H9 (cell line): ENCODE measurements at regions not wholly inside any gene's neighbourhood (a gene's known extent, or its start where the extent isn't known, plus 50 kb on each side); places are given as distances from the start of the nearest gene placed in this dataset.

ENCODE experiments used
- DNase-seq: peaks from one replicate; pipeline ENCODE4 v3.0.0-alpha.2; 2017
- H2AFZ ChIP-seq: one replicate; pipeline ENCODE4 v1.6.1; 2013; ENCODE audit warnings: mild to moderate bottlenecking, low read length, control low read depth, moderate library complexity
- H2AK5ac ChIP-seq: 2 replicates; pipeline ENCODE4 v1.6.1; 2013; ENCODE audit warnings: low read length, control low read depth, mixed read lengths; ENCODE audit not compliant: insufficient read length
- H2BK120ac ChIP-seq: one replicate; pipeline ENCODE4 v1.6.1; 2013; ENCODE audit warnings: low read depth, mild to moderate bottlenecking, low read length, control low read depth, inconsistent platforms; ENCODE audit not compliant: poor library complexity, severe bottlenecking
- H2BK12ac ChIP-seq: 2 replicates; pipeline ENCODE4 v1.6.1; 2013; ENCODE audit warnings: low read length, control low read depth, mixed read lengths, low read depth; ENCODE audit not compliant: insufficient read length
- H2BK15ac ChIP-seq: 2 replicates; pipeline ENCODE4 v1.6.1; 2013; ENCODE audit warnings: low read depth, low read length, control low read depth
- H2BK20ac ChIP-seq: one replicate; pipeline ENCODE4 v1.6.1; 2013; ENCODE audit warnings: low read depth, mild to moderate bottlenecking, low read length, control low read depth, inconsistent platforms; ENCODE audit not compliant: poor library complexity, severe bottlenecking
- H2BK5ac ChIP-seq: 2 replicates; pipeline ENCODE4 v1.6.1; 2013; ENCODE audit warnings: low read length, control low read depth, mixed read lengths; ENCODE audit not compliant: insufficient read length
- H3K14ac ChIP-seq: 2 replicates; pipeline ENCODE4 v1.6.1; 2013; ENCODE audit warnings: low read length, control low read depth; ENCODE audit not compliant: insufficient read depth
- H3K18ac ChIP-seq: 2 replicates; pipeline ENCODE4 v1.6.1; 2013; ENCODE audit warnings: low read depth, mild to moderate bottlenecking, mixed read lengths, low read length, control low read depth; ENCODE audit not compliant: insufficient read length
- H3K23ac ChIP-seq: 2 replicates; pipeline ENCODE4 v1.6.1; 2013; ENCODE audit warnings: low read length, control low read depth, mixed read lengths, low read depth; ENCODE audit not compliant: insufficient read length
- H3K23me2 ChIP-seq: 2 replicates; pipeline ENCODE4 v1.6.1; 2013; ENCODE audit warnings: low read depth, mild to moderate bottlenecking, mixed read lengths, low read length, control low read depth; ENCODE audit not compliant: insufficient read length, poor library complexity, severe bottlenecking
- H3K27ac ChIP-seq: 2 replicates; pipeline ENCODE4 v1.5.1; 2013; ENCODE audit warnings: low read length, control low read depth, mixed read lengths, low read depth; ENCODE audit not compliant: insufficient read length
- H3K27me3 ChIP-seq: 2 replicates; pipeline ENCODE4 v1.6.1; 2013; ENCODE audit warnings: low read length, control low read depth, inconsistent platforms; ENCODE audit not compliant: insufficient read depth
- H3K4ac ChIP-seq: 2 replicates; pipeline ENCODE4 v1.6.1; 2013; ENCODE audit warnings: low read depth, mild to moderate bottlenecking, control low read depth, inconsistent platforms, low read length, moderate library complexity
- H3K4me1 ChIP-seq: 2 replicates; pipeline ENCODE4 v1.6.1; 2013; ENCODE audit warnings: low read length, control low read depth, inconsistent platforms; ENCODE audit not compliant: insufficient read depth
- H3K4me2 ChIP-seq: 2 replicates; pipeline ENCODE4 v1.6.1; 2013; ENCODE audit warnings: low read length, control low read depth, mixed read lengths; ENCODE audit not compliant: insufficient read length, insufficient read depth
- H3K56ac ChIP-seq: 2 replicates; pipeline ENCODE4 v1.6.1; 2013; ENCODE audit warnings: low read depth, mild to moderate bottlenecking, mixed read lengths, low read length, control low read depth; ENCODE audit not compliant: insufficient read length
- H3K79me1 ChIP-seq: 2 replicates; pipeline ENCODE4 v1.6.1; 2013; ENCODE audit warnings: low read depth, mild to moderate bottlenecking, moderate library complexity, low read length, control low read depth, inconsistent platforms; ENCODE audit not compliant: insufficient read depth, poor library complexity, severe bottlenecking
- H3K79me2 ChIP-seq: 2 replicates; pipeline ENCODE4 v1.6.1; 2013; ENCODE audit warnings: low read length, control low read depth, inconsistent platforms; ENCODE audit not compliant: insufficient read depth
- H3K9ac ChIP-seq: 2 replicates; pipeline ENCODE4 v1.6.1; 2013; ENCODE audit warnings: low read length, control low read depth, mixed read lengths; ENCODE audit not compliant: insufficient read length; ENCODE audit errors: extremely low read depth
- H3K9me3 ChIP-seq: one replicate; pipeline ENCODE4 v1.6.1; 2013; ENCODE audit warnings: low read depth, low read length, inconsistent platforms; ENCODE audit not compliant: control insufficient read depth
- H3T11ph ChIP-seq: one replicate; pipeline ENCODE4 v1.6.1; 2013; ENCODE audit warnings: mild to moderate bottlenecking, low read length, control low read depth, inconsistent platforms
- H4K20me1 ChIP-seq: one replicate; pipeline ENCODE4 v1.6.1; 2013; ENCODE audit not compliant: control insufficient read depth, insufficient read length, insufficient read depth
- H4K5ac ChIP-seq: 2 replicates; pipeline ENCODE4 v1.6.1; 2013; ENCODE audit warnings: low read depth, mild to moderate bottlenecking, mixed read lengths, low read length, control low read depth; ENCODE audit not compliant: insufficient read length
- H4K8ac ChIP-seq: replicated peaks from 2 replicates; pipeline ENCODE4 v1.6.1; 2013; ENCODE audit warnings: low read length, control low read depth, mixed read lengths, low read depth; ENCODE audit not compliant: insufficient read length
- H4K91ac ChIP-seq: 2 replicates; pipeline ENCODE4 v1.6.1; 2013; ENCODE audit warnings: low read depth, mild to moderate bottlenecking, moderate library complexity, mixed read lengths, low read length, control low read depth; ENCODE audit not compliant: insufficient read length
- H3K27ac Mint-ChIP-seq, 3 experiments: 2 replicates in 2 of 3; 3 replicates in 1 of 3; pipeline ENCODE4 v1.8.0; 2020 to 2021; ENCODE audit warnings: mixed read lengths in 3 of 3, mild to moderate bottlenecking in 1 of 3, moderate library complexity in 1 of 3
- H3K27me3 Mint-ChIP-seq: 2 replicates; pipeline ENCODE4 v1.8.0; 2021; ENCODE audit warnings: low read depth, mild to moderate bottlenecking, moderate library complexity, mixed read lengths
- H3K36me3 Mint-ChIP-seq, 3 experiments: 2 replicates in 2 of 3; 3 replicates in 1 of 3; pipeline ENCODE4 v1.8.0; 2020 to 2021; ENCODE audit warnings: low read depth in 3 of 3, mixed read lengths in 3 of 3; ENCODE audit not compliant: insufficient read depth in 1 of 3
- H3K4me1 Mint-ChIP-seq, 2 experiments: 2 replicates each; pipeline ENCODE4 v1.8.0; 2020; ENCODE audit warnings: mixed read lengths in 2 of 2
- H3K4me3 Mint-ChIP-seq, 2 experiments: 2 replicates in 1 of 2; 3 replicates in 1 of 2; pipeline ENCODE4 v1.8.0; 2020 to 2021; ENCODE audit warnings: mild to moderate bottlenecking in 2 of 2, mixed read lengths in 2 of 2, moderate library complexity in 1 of 2
- H3K9me3 Mint-ChIP-seq, 2 experiments: 2 replicates in 1 of 2; 3 replicates in 1 of 2; pipeline ENCODE4 v1.8.0; 2020; ENCODE audit warnings: mild to moderate bottlenecking in 2 of 2, mixed read lengths in 2 of 2, moderate library complexity in 1 of 2
- WGBS: extraction: QIAGEN DNeasy Blood & Tissue Kit; methylation state at CpG from one replicate; pipeline ENCODE4 v1.1.7; 2013; ENCODE audit warnings: missing lambda C conversion rate, low lambda C conversion rate, mixed read lengths; ENCODE audit not compliant: insufficient read length; ENCODE audit errors: extremely low coverage; 5-methylcytosine and 5-hydroxymethylcytosine counted together
- TF ChIP-seq, protein P1 (sequence below): fragments of 200-600 bp; sonication (generic); conservative IDR thresholded peaks from 3 replicates; pipeline ENCODE4 v1.8.0; 2021; ENCODE audit warnings: antibody characterized with exemption, mild to moderate bottlenecking

DNA sequence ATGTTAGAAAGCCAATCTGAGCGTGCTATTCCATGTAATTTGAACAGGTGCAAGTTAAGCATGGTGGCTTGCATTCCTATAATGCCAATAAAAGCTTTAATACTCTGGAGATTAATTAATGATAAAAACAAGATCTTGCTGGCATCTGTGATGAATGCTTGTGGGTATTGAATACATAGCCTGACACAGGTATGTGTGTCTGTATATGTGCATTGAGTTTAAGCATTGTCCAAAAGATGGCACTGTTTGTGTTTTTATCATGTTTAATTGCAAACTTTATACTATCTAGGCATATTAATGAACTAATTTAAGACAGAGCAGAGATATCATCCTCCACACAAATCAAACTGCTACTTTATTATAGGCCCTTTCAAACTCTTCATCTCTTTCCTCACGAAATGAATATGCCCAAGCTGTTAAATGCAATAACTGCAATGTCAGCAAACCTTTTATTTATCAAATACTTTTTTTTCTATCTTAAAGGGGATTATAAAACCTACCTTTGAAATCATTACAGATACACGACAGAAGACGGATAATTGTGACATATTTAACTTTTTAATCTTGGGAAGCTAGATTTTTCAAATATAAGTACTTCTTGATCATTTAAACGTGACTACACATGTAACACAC lies 86.5 kb downstream of the TNFSF11 start:
- H2BK120ac ChIP-seq = no peak overlapping the region
- Mint-ChIP-seq H3K4me3 (no peak overlapping the region), H3K27ac (no peak overlapping the region), H3K27me3 (no peaks in the 10 kb centered on the region), H3K9me3 (no peaks in the 10 kb centered on the region), H3K36me3 (no peaks in the 10 kb centered on the region), H3K4me1 (peaks cover 21 to 22% of the 10 kb centered on the region in 2 experiments)
- no peaks in the 10 kb centered on the region for H3K23me2 ChIP-seq
- no peak overlapping the region for H2BK12ac ChIP-seq
- no peak overlapping the region for H3K14ac ChIP-seq
- peaks cover 6% of the 10 kb centered on the region for H3K4me1 ChIP-seq
- no peaks in the 10 kb centered on the region for H4K20me1 ChIP-seq
- no peak overlapping the region for H3T11ph ChIP-seq
- no peak overlapping the region for H3K4me2 ChIP-seq
- no peak overlapping the region for H4K8ac ChIP-seq
- no peak overlapping the region for H3K23ac ChIP-seq
- DNase-seq = no peak
- no peaks in the 10 kb centered on the region for H3K9me3 ChIP-seq
- no peak overlapping the region for H3K27ac ChIP-seq
- H2BK5ac ChIP-seq = no peak overlapping the region
- no peaks in the 10 kb centered on the region for H3K79me1 ChIP-seq
- H3K56ac ChIP-seq = no peak overlapping the region
- H3K27me3 ChIP-seq = no peaks in the 10 kb centered on the region
- no peak overlapping the region for H2AK5ac ChIP-seq
- TF ChIP-seq, protein P1, sequence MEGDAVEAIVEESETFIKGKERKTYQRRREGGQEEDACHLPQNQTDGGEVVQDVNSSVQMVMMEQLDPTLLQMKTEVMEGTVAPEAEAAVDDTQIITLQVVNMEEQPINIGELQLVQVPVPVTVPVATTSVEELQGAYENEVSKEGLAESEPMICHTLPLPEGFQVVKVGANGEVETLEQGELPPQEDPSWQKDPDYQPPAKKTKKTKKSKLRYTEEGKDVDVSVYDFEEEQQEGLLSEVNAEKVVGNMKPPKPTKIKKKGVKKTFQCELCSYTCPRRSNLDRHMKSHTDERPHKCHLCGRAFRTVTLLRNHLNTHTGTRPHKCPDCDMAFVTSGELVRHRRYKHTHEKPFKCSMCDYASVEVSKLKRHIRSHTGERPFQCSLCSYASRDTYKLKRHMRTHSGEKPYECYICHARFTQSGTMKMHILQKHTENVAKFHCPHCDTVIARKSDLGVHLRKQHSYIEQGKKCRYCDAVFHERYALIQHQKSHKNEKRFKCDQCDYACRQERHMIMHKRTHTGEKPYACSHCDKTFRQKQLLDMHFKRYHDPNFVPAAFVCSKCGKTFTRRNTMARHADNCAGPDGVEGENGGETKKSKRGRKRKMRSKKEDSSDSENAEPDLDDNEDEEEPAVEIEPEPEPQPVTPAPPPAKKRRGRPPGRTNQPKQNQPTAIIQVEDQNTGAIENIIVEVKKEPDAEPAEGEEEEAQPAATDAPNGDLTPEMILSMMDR = no peak
- H4K91ac ChIP-seq = no peak overlapping the region
- no CpG with 5 or more reads among the region's 5 CpGs for WGBS
- no peak overlapping the region for H2BK20ac ChIP-seq
- no peak overlapping the region for H2AFZ ChIP-seq
- no peak overlapping the region for H3K9ac ChIP-seq
- H4K5ac ChIP-seq = no peak overlapping the region
- H2BK15ac ChIP-seq = no peak overlapping the region
- no peak overlapping the region for H3K18ac ChIP-seq
- no peak overlapping the region for H3K4ac ChIP-seq
- no peaks in the 10 kb centered on the region for H3K79me2 ChIP-seq
